H1 (cell line): ENCODE measurements at regions not wholly inside any gene's neighbourhood (a gene's known extent, or its start where the extent isn't known, plus 50 kb on each side); places are given as distances from the start of the nearest gene placed in this dataset.

Experiments
- CTCF ChIA-PET: fragments of 300-600 bp; sonication (Branson Sonifier 250); formaldehyde crosslinking; loops from one replicate; lab custom pipeline; 2021; ENCODE audit not compliant: partially characterized antibody; lab: Charles Lee
- POLR2A ChIA-PET: fragments of 300-600 bp; sonication (Branson Sonifier 250); formaldehyde crosslinking; loops from one replicate; lab custom pipeline; 2021; ENCODE audit warnings: inconsistent platforms; ENCODE audit not compliant: partially characterized antibody; lab: Charles Lee
- DNase-seq, 2 experiments: peaks; one replicate each; pipeline versions ENCODE4 v3.0.0 to v3.0.0-alpha.2; 2010 to 2022; ENCODE audit warnings: low spot score in 2 of 2, low read depth in 1 of 2, mixed read lengths in 1 of 2
- FAIRE-seq: peaks from 2 replicates; lab custom pipeline; 2011; peaks lifted over from hg19 to GRCh38; lab: Jason Lieb, UNC
- H2AFZ ChIP-seq: 2 replicates; pipeline ENCODE4 v1.8.1; 2012; ENCODE audit warnings: low read length, inconsistent platforms
- H2AK5ac ChIP-seq: 2 replicates; pipeline ENCODE4 v1.6.1; 2013; ENCODE audit warnings: low read depth, low read length
- H2BK120ac ChIP-seq: replicated peaks from 2 replicates; pipeline ENCODE3; 2013; ENCODE audit warnings: low read depth, low read length, inconsistent platforms
- H2BK12ac ChIP-seq: 2 replicates; pipeline ENCODE4 v1.6.1; 2013; ENCODE audit warnings: low read depth, low read length
- H2BK15ac ChIP-seq: 2 replicates; pipeline ENCODE4 v1.6.1; 2013; ENCODE audit warnings: low read length
- H2BK20ac ChIP-seq: 2 replicates; pipeline ENCODE4 v1.6.1; 2013; ENCODE audit warnings: low read length
- H2BK5ac ChIP-seq: 2 replicates; pipeline ENCODE4 v1.6.1; 2013; ENCODE audit warnings: low read depth, low read length
- H3K14ac ChIP-seq: 2 replicates; pipeline ENCODE4 v1.6.1; 2013; ENCODE audit warnings: inconsistent platforms; ENCODE audit not compliant: insufficient read length
- H3K18ac ChIP-seq: 2 replicates; pipeline ENCODE4 v1.6.1; 2013; ENCODE audit warnings: low read length; ENCODE audit errors: extremely low read depth
- H3K23ac ChIP-seq: 2 replicates; pipeline ENCODE4 v1.6.1; 2013; ENCODE audit warnings: inconsistent platforms; ENCODE audit not compliant: insufficient read length
- H3K23me2 ChIP-seq: 2 replicates; pipeline ENCODE4 v1.6.1; 2013; ENCODE audit warnings: low read depth, low read length
- H3K27ac ChIP-seq: 2 replicates; pipeline ENCODE4 v1.6.1; 2011; ENCODE audit warnings: low read depth, low read length, inconsistent platforms
- H3K27me3 ChIP-seq, 4 experiments: replicated peaks in 1 of 4; 1 replicate in 1 of 4; 2 replicates in 3 of 4; pipeline versions ENCODE4 v1.6.1 to v1.8.1; 2011 to 2013; ENCODE audit warnings: low read length in 3 of 4, mild to moderate bottlenecking in 3 of 4, inconsistent platforms in 2 of 4, mixed read lengths in 2 of 4, moderate library complexity in 1 of 4; ENCODE audit not compliant: control insufficient read depth in 3 of 4, insufficient read depth in 3 of 4; ENCODE audit errors: extremely low read depth in 1 of 4
- H3K36me3 ChIP-seq, 4 experiments: 2 replicates each; pipeline versions ENCODE4 v1.6.1 to v1.8.1; 2011 to 2013; ENCODE audit warnings: mild to moderate bottlenecking in 4 of 4, low read length in 3 of 4, moderate library complexity in 2 of 4, control low read depth in 1 of 4, inconsistent platforms in 1 of 4; ENCODE audit not compliant: insufficient read depth in 4 of 4, control insufficient read depth in 2 of 4
- H3K4ac ChIP-seq: replicated peaks from 2 replicates; pipeline ENCODE3; 2013; ENCODE audit warnings: low read length, low read depth, mixed read lengths, inconsistent platforms; ENCODE audit not compliant: insufficient read length
- H3K4me1 ChIP-seq, 4 experiments: replicated peaks in 1 of 4; 1 replicate in 1 of 4; 2 replicates in 3 of 4; pipeline versions ENCODE4 v1.6.1 to v1.8.1; 2011 to 2013; ENCODE audit warnings: low read length in 3 of 4, inconsistent platforms in 2 of 4, mixed read lengths in 1 of 4; ENCODE audit not compliant: insufficient read depth in 4 of 4, control insufficient read depth in 3 of 4
- H3K4me2 ChIP-seq, 2 experiments: 2 replicates each; pipeline versions ENCODE4 v1.6.1 to v1.8.1; 2011 to 2013; ENCODE audit warnings: low read depth in 2 of 2, low read length in 2 of 2, control low read depth in 1 of 2, inconsistent platforms in 1 of 2, mild to moderate bottlenecking in 1 of 2; ENCODE audit not compliant: insufficient read depth in 1 of 2
- H3K4me3 ChIP-seq, 4 experiments: fragments of 200-600, 300-600 bp in 1 of 4; sonication (generic), shearing (Covaris generic), sonication (Bioruptor Twin) in 1 of 4; 2 replicates each; pipeline versions ENCODE4 v1.5.1 to v1.8.1; 2011 to 2016; ENCODE audit warnings: low read length in 4 of 4, low read depth in 3 of 4, control low read depth in 2 of 4, inconsistent platforms in 2 of 4, mild to moderate bottlenecking in 2 of 4, mixed read lengths in 1 of 4, moderate library complexity in 1 of 4; ENCODE audit not compliant: insufficient read depth in 2 of 4; ENCODE audit errors: extremely low read depth in 1 of 4
- H3K56ac ChIP-seq: replicated peaks from 2 replicates; pipeline ENCODE3; 2013; ENCODE audit warnings: low read depth, mild to moderate bottlenecking, mixed read lengths, low read length, inconsistent platforms; ENCODE audit not compliant: insufficient read length
- H3K79me1 ChIP-seq: 2 replicates; pipeline ENCODE4 v1.6.1; 2013; ENCODE audit warnings: low read depth, low read length, control low read depth
- H3K79me2 ChIP-seq, 2 experiments: 2 replicates each; pipeline versions ENCODE4 v1.6.1 to v1.8.1; 2012 to 2013; ENCODE audit warnings: low read length in 2 of 2, mild to moderate bottlenecking in 2 of 2, inconsistent platforms in 1 of 2; ENCODE audit not compliant: insufficient read depth in 2 of 2, control insufficient read depth in 1 of 2
- H3K9ac ChIP-seq, 4 experiments: replicated peaks in 1 of 4; 1 replicate in 1 of 4; 2 replicates in 3 of 4; pipeline versions ENCODE4 v1.6.1 to v1.8.1; 2011 to 2013; ENCODE audit warnings: low read depth in 3 of 4, low read length in 3 of 4, control low read depth in 2 of 4, mild to moderate bottlenecking in 2 of 4, moderate library complexity in 2 of 4, inconsistent platforms in 1 of 4; ENCODE audit errors: extremely low read depth in 1 of 4
- H3K9me3 ChIP-seq, 2 experiments: 2 replicates each; pipeline versions ENCODE4 v1.6.1 to v1.8.1; 2012 to 2013; ENCODE audit warnings: mild to moderate bottlenecking in 2 of 2, moderate library complexity in 2 of 2, control low read depth in 1 of 2, inconsistent platforms in 1 of 2, low read depth in 1 of 2, low read length in 1 of 2, mixed read lengths in 1 of 2; ENCODE audit not compliant: insufficient read depth in 2 of 2
- H4K20me1 ChIP-seq, 2 experiments: replicated peaks in 1 of 2; 2 replicates each; pipeline versions ENCODE3 to v1.8.1; 2011 to 2013; ENCODE audit warnings: inconsistent platforms in 2 of 2, low read length in 2 of 2, mild to moderate bottlenecking in 1 of 2; ENCODE audit not compliant: insufficient read depth in 2 of 2, control insufficient read depth in 1 of 2
- H4K5ac ChIP-seq: 2 replicates; pipeline ENCODE4 v1.6.1; 2013; ENCODE audit warnings: low read length, low read depth, mixed read lengths, inconsistent platforms; ENCODE audit not compliant: insufficient read length
- H4K8ac ChIP-seq: 2 replicates; pipeline ENCODE4 v1.8.0; 2013; ENCODE audit warnings: mild to moderate bottlenecking, moderate library complexity, low read length, inconsistent platforms; ENCODE audit not compliant: insufficient read depth; ENCODE audit errors: extremely low read depth
- H4K91ac ChIP-seq: replicated peaks from 2 replicates; pipeline ENCODE3; 2013; ENCODE audit warnings: low read length, mixed read lengths, inconsistent platforms; ENCODE audit not compliant: insufficient read length
- ATF3 ChIP-seq: IDR thresholded peaks from 2 replicates; pipeline ENCODE4 v1.6.1; 2011; ENCODE audit warnings: low read depth, mild to moderate bottlenecking, low read length; ENCODE audit not compliant: insufficient read depth
- BCL11A ChIP-seq, 2 experiments: IDR thresholded peaks; one replicate each; pipeline ENCODE4 v1.6.1; 2011; ENCODE audit warnings: low read depth in 2 of 2, low read length in 2 of 2, mild to moderate bottlenecking in 2 of 2
- BRCA1 ChIP-seq: IDR thresholded peaks from 2 replicates; pipeline ENCODE4 v1.6.1; 2012; ENCODE audit warnings: low read depth, low read length, improper control_type of control experiment
- CEBPB ChIP-seq: IDR thresholded peaks from 2 replicates; pipeline ENCODE4 v1.6.1; 2012; ENCODE audit warnings: low read depth, low read length
- E2F6 ChIP-seq: IDR thresholded peaks from 2 replicates; pipeline ENCODE4 v1.6.1; 2012; ENCODE audit warnings: inconsistent platforms
- GABPA ChIP-seq: IDR thresholded peaks from 2 replicates; pipeline ENCODE4 v1.6.1; 2011; ENCODE audit warnings: mild to moderate bottlenecking, low read length, moderate library complexity, borderline replicate concordance; ENCODE audit not compliant: insufficient read depth
- MAX ChIP-seq: IDR thresholded peaks from 2 replicates; pipeline ENCODE4 v1.6.1; 2012; ENCODE audit warnings: inconsistent platforms
- RBBP5 ChIP-seq: IDR thresholded peaks from 2 replicates; pipeline ENCODE4 v1.7.1; 2012; ENCODE audit warnings: low read depth, mild to moderate bottlenecking, inconsistent platforms, low read length, moderate library complexity, borderline replicate concordance
- RFX5 ChIP-seq: IDR thresholded peaks from 2 replicates; pipeline ENCODE4 v1.6.1; 2011; ENCODE audit warnings: low read depth, low read length, improper control_type of control experiment, borderline replicate concordance
- SIN3A ChIP-seq, 2 experiments: IDR thresholded peaks in 1 of 2; conservative IDR thresholded peaks in 1 of 2; 2 replicates each; pipeline ENCODE4 v1.6.1; 2011 to 2012; ENCODE audit warnings: low read length in 2 of 2, improper control_type of control experiment in 1 of 2, low read depth in 1 of 2, mild to moderate bottlenecking in 1 of 2
- SIRT6 ChIP-seq: IDR thresholded peaks from one replicate; pipeline ENCODE4 v1.7.1; 2012; ENCODE audit warnings: low read length, inconsistent platforms
- SIX5 ChIP-seq: IDR thresholded peaks from 2 replicates; pipeline ENCODE4 v1.6.1; 2011; ENCODE audit warnings: mild to moderate bottlenecking, low read depth, low read length
- SP2 ChIP-seq: IDR thresholded peaks from 2 replicates; pipeline ENCODE4 v1.6.1; 2012; ENCODE audit warnings: mild to moderate bottlenecking, low read length, inconsistent platforms
- SP4 ChIP-seq: IDR thresholded peaks from 2 replicates; pipeline ENCODE4 v1.6.1; 2012; ENCODE audit warnings: low read length, inconsistent platforms
- WGBS, 2 experiments: shearing (Covaris generic) in 1 of 2; methylation state at CpG; one replicate each; pipeline versions ENCODE4 v1.1.6 to v1.1.7; 2013 to 2015; ENCODE audit warnings: low lambda C conversion rate in 2 of 2, mixed read lengths in 2 of 2, inconsistent platforms in 1 of 2, low coverage in 1 of 2, missing lambda C conversion rate in 1 of 2; ENCODE audit not compliant: insufficient replicate concordance in 2 of 2, insufficient coverage in 1 of 2, insufficient read length in 1 of 2; ENCODE audit errors: extremely low coverage in 1 of 2, missing lambda C conversion rate in 1 of 2; 5-methylcytosine and 5-hydroxymethylcytosine counted together

- Histone ChIP-seq H2BK5ac (no peak overlapping the region), H3K4me2 (no peak overlapping the region), H3K14ac (no peak overlapping the region), H2BK12ac (no peak overlapping the region), H4K20me1 (no peaks in the 10 kb centered on the region), H3K79me2 (no peaks in the 10 kb centered on the region), H3K56ac (no peak overlapping the region), H2BK15ac (no peak overlapping the region), H3K9ac (no peak overlapping the region), H2AFZ (no peak overlapping the region), H4K91ac (no peak overlapping the region), H2BK20ac (no peak overlapping the region), H3K79me1 (no peaks in the 10 kb centered on the region), H3K4me1 (no peaks in the 10 kb centered on the region; a peak in 2 of 7 replicates), H3K27ac (no peak overlapping the region), H2BK120ac (no peak overlapping the region), H4K5ac (no peak overlapping the region), H3K27me3 (no peaks in the 10 kb centered on the region; a peak in 1 of 7 replicates), H3K36me3 (no peaks in the 10 kb centered on the region), H3K4ac (no peak overlapping the region), H3K9me3 (peaks cover 2 to 5% of the 10 kb centered on the region in 2 experiments; a peak in 1 of 4 replicates), H4K8ac (no peak overlapping the region), H3K23me2 (no peaks in the 10 kb centered on the region; the same call in 1 of the 2 replicates), H3K23ac (no peak overlapping the region), H3K4me3 (no peak overlapping the region), H2AK5ac (no peak overlapping the region), H3K18ac (no peak overlapping the region)
- DNase-seq (no peak), FAIRE-seq (no peak)
- 87% methylated on average over 1 of the region's 1 CpG; no CpG with 5 or more reads in 1 of the 2 experiments for WGBS, 2 experiments
- ChIA-PET POLR2A (no interaction called here), CTCF (interaction anchor here (0.6 to 0.9 kb wide), 2 partner anchors 10 to 1082 kb away, joined by 4 read pairs; no protein-coding TSS in a partner anchor)
- no peak for TF ChIP-seq RBBP5
- no peak for TF ChIP-seq SP4
- no peak for TF ChIP-seq BRCA1
- no peak for TF ChIP-seq SIN3A (conservative IDR thresholded peaks at IDR 0.05 in 1 of 2, IDR thresholded peaks at IDR 0.05 in 1 of 2; ENCODE audit: low read depth in 1 of 2, low read length in 2 of 2)
- no peak for TF ChIP-seq SIRT6
- TF ChIP-seq CEBPB, result no peak
- no peak for TF ChIP-seq E2F6
- no peak for TF ChIP-seq GABPA
- no peak for TF ChIP-seq SIX5
- no peak for TF ChIP-seq MAX
- no peak for TF ChIP-seq ATF3
- no peak for TF ChIP-seq BCL11A (IDR thresholded peaks at IDR 0.05; ENCODE audit: low read depth in 2 of 2, low read length in 2 of 2)
- TF ChIP-seq SP2, result no peak
- TF ChIP-seq RFX5, result no peak
Observed at GRCh38 chr6:88403486-88403885, 237.3 kb upstream of the CNR1 start.
